Parathyroid adenoma (tissue), 2 donors: ENCODE measurements at regions not wholly inside any gene's neighbourhood (a gene's known extent, or its start where the extent isn't known, plus 50 kb on each side); places are given as distances from the start of the nearest gene placed in this dataset.

ENCODE experiments used
- H2AFZ ChIP-seq: fragments of 300-600 bp; sonication (generic); one replicate; pipeline ENCODE4 v1.7.0; 2017; ENCODE audit warnings: antibody characterized with exemption, mild to moderate bottlenecking
- H3K27ac ChIP-seq: fragments of 300-600 bp; sonication (generic); one replicate; pipeline ENCODE4 v1.7.0; 2017
- H3K27me3 ChIP-seq: fragments of 300-600 bp; sonication (generic); one replicate; pipeline ENCODE4 v1.7.0; 2017; ENCODE audit warnings: low read length; ENCODE audit not compliant: control insufficient read depth, insufficient read depth
- H3K36me3 ChIP-seq: fragments of 300-600 bp; sonication (generic); one replicate; pipeline ENCODE4 v1.7.0; 2017; ENCODE audit warnings: low read length; ENCODE audit not compliant: control insufficient read depth, insufficient read depth
- H3K4me1 ChIP-seq: fragments of 300-600 bp; sonication (generic); one replicate; pipeline ENCODE4 v1.7.0; 2017; ENCODE audit warnings: control low read depth
- H3K4me2 ChIP-seq: fragments of 300-600 bp; sonication (generic); one replicate; pipeline ENCODE4 v1.7.0; 2017; ENCODE audit warnings: low read length
- H3K4me3 ChIP-seq: fragments of 300-600 bp; sonication (generic); one replicate; pipeline ENCODE4 v1.7.0; 2017; ENCODE audit warnings: low read depth, low read length
- H3K79me2 ChIP-seq: fragments of 300-600 bp; sonication (generic); one replicate; pipeline ENCODE4 v1.7.0; 2017; ENCODE audit warnings: control low read depth
- H3K9ac ChIP-seq: fragments of 300-600 bp; sonication (generic); one replicate; pipeline ENCODE4 v1.7.0; 2017; ENCODE audit warnings: mild to moderate bottlenecking
- H3K9me3 ChIP-seq: fragments of 300-600 bp; sonication (generic); one replicate; pipeline ENCODE4 v1.7.0; 2017; ENCODE audit warnings: low read length; ENCODE audit not compliant: control insufficient read depth
- CTCF ChIP-seq: fragments of 300-600 bp; sonication (generic); IDR thresholded peaks from one replicate; pipeline ENCODE4 v1.7.0; 2017; ENCODE audit warnings: antibody characterized with exemption, mild to moderate bottlenecking
- donor health status: primary hyperparathyroidism.

GRCh38 chr1:80535466-80535865 lies 1265.3 kb upstream of the ADGRL2 start:
- Histone ChIP-seq H3K27me3 (no peaks in the 10 kb centered on the region), H3K9me3 (no peaks in the 10 kb centered on the region), H3K4me3 (no peak overlapping the region), H3K4me2 (no peak overlapping the region), H3K9ac (no peak overlapping the region), H3K36me3 (no peaks in the 10 kb centered on the region), H3K27ac (no peak overlapping the region), H2AFZ (no peak overlapping the region), H3K79me2 (no peaks in the 10 kb centered on the region), H3K4me1 (no peaks in the 10 kb centered on the region)
- TF ChIP-seq CTCF, result no peak

- Histone ChIP-seq H3K4me2 (no peak overlapping the region), H3K9ac (no peak overlapping the region), H3K4me1 (no peaks in the 10 kb centered on the region), H3K9me3 (no peaks in the 10 kb centered on the region), H3K4me3 (no peak overlapping the region), H3K27ac (no peak overlapping the region), H2AFZ (no peak overlapping the region), H3K36me3 (no peaks in the 10 kb centered on the region), H3K27me3 (no peaks in the 10 kb centered on the region), H3K79me2 (no peaks in the 10 kb centered on the region)
- TF ChIP-seq CTCF, result no peak
Observed at GRCh38 chr1:80534606-80535360, 1266.0 kb upstream of the ADGRL2 start.

GRCh38 chr1:80533775-80534334 lies 1266.9 kb upstream of the ADGRL2 start:
- no peak overlapping the region for H3K27ac ChIP-seq
- H3K9ac ChIP-seq, result no peak overlapping the region
- H3K4me3 ChIP-seq, result no peak overlapping the region
- H3K79me2 ChIP-seq, result no peaks in the 10 kb centered on the region
- H3K36me3 ChIP-seq, result no peaks in the 10 kb centered on the region
- no peaks in the 10 kb centered on the region for H3K9me3 ChIP-seq
- TF ChIP-seq CTCF, result no peak
- no peak overlapping the region for H2AFZ ChIP-seq
- H3K4me1 ChIP-seq, result no peaks in the 10 kb centered on the region
- H3K27me3 ChIP-seq, result no peaks in the 10 kb centered on the region
- no peak overlapping the region for H3K4me2 ChIP-seq

- Histone ChIP-seq H3K27ac (no peak overlapping the region), H3K4me2 (no peak overlapping the region), H3K36me3 (no peaks in the 10 kb centered on the region), H3K79me2 (no peaks in the 10 kb centered on the region), H3K9ac (no peak overlapping the region), H3K9me3 (no peaks in the 10 kb centered on the region), H3K4me1 (no peaks in the 10 kb centered on the region), H3K4me3 (no peak overlapping the region), H3K27me3 (no peaks in the 10 kb centered on the region), H2AFZ (no peak overlapping the region)
- TF ChIP-seq CTCF, result no peak
Observed at GRCh38 chr1:80533093-80533492, 1267.6 kb upstream of the ADGRL2 start.

GRCh38 chr1:80531182-80531581 lies 1269.6 kb upstream of the ADGRL2 start:
- Histone ChIP-seq H3K9ac (no peak overlapping the region), H3K27me3 (no peaks in the 10 kb centered on the region), H3K36me3 (no peaks in the 10 kb centered on the region), H3K4me2 (no peak overlapping the region), H3K4me3 (no peak overlapping the region), H2AFZ (no peak overlapping the region), H3K4me1 (no peaks in the 10 kb centered on the region), H3K79me2 (no peaks in the 10 kb centered on the region), H3K27ac (no peak overlapping the region), H3K9me3 (no peaks in the 10 kb centered on the region)
- TF ChIP-seq CTCF, result no peak
